ENCODE measurements at regions not wholly inside any gene's neighbourhood (a gene's known extent, or its start where the extent isn't known, plus 50 kb on each side); places are given as distances from the start of the nearest gene placed in this dataset.

DNA sequence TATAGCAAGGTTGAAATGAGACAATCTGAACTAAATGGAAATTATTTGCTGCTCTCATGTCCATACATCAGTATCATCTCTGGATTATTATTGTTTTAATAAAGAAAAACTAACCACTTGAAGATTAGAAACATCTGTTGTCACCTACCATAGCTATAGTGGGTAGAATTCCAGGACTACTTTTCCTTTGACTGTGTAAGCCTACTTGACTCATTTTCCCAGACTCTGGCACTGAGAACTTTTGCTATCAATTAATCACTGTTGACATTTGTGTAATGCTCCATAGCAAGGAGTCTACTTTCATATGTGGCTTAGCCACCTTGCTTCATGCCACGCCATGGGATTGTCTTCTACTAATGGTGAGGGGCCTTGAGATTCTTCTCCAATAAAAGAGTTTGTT is 59.9 kb upstream of the ARRDC3 start:
- no peak for DNase-seq

- DNase-seq: no peak
Observed at GRCh38 chr5:91441082-91441481, 58.0 kb upstream of the ARRDC3 start.

DNA sequence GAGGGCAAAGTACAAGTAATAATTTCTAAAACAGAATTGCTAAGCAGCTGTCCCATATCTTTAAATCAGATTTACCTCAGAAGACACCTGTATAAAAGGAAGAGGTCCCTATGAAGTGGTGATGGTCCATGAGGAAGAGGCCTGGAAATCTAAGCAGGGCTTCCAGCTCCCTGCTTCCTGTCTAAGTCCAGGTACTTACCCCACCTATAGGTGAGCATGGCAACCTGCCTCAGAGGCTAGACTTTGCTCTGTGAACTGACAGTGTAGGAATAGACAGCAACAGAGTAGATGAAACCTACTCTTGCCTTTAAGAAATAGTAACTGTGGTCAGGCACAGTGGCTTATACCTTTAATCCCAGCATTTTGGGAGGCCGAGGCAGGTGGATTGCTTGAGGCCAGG is 55.8 kb upstream of the ARRDC3 start:
- no peak for DNase-seq

DNA sequence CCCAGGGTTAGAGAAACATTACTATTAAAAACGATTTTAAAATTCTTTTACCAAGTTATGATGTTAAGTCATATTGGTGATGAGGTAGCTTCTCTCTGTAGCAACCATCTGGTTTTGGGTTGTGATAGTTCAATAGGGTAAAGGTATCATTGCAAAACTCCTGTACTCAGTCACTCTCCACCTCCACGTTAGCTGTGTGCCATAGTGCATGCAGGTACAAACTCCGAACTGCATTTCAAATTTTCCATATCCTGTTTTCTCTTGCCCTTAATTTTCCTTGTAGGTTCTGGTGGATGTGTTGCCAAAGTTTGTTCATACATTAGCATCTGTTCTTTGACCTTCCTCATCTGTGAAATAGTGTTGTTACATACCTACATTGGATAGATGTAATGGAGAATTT is 53.1 kb upstream of the ARRDC3 start:
- no peak for DNase-seq

GRCh38 chr5:91434348-91434747 is 51.2 kb upstream of the ARRDC3 start:
- no peak for DNase-seq

DNA sequence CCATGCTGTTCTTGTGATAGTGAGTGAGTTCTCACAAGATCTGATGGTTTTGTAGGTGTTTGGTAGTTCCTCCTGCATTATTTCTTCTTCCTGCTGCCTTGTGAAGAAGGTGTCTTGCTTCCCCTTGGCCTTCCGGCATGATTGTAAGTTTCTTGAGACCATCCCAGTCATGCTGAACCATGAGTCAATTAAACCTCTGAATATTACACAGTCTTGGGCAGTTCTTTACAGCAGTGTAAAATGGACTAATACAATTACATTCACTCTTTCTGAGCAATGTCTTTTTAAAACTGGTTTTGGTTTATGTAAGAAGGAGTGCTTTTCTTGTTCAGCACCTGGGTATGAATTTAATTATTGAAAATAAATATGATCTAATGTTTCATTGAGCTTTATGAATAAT is 50.7 kb upstream of the ARRDC3 start:
- no peak for DNase-seq

All from activated CD4-positive, alpha-beta T cell treated with anti-CD3 and anti-CD28 coated beads, Interleukin-10, Interleukin-2, amounts not matched to agents 100 ng/mL and 50 ng/mL, durations not matched to agents 16 hours and 8 hours (primary cell).